IMR-90 (cell line): ENCODE measurements at regions not wholly inside any gene's neighbourhood (a gene's known extent, or its start where the extent isn't known, plus 50 kb on each side); places are given as distances from the start of the nearest gene placed in this dataset.

ENCODE experiments used
- ATAC-seq: fragments of 200-7000 bp; cut with Tn5 transposase; 2 replicates; pipeline ENCODE4 v1.9.1; 2020; ENCODE audit warnings: low read depth, mild to moderate bottlenecking, moderate library complexity
- BruUV-seq: library from RNA; stranded (reverse); fragments of 400-500 nt; replicated peaks from 2 replicates; lab custom pipeline; 2021; lab: Mats Ljungman, UMichigan
- CTCF ChIA-PET: fragments of 300-600 bp; formaldehyde crosslinking; extraction: SDS; loops from one replicate; lab custom pipeline; 2021; ENCODE audit warnings: antibody characterized with exemption; lab: Yijun Ruan, JAX
- POLR2A ChIA-PET: fragments of 300-600 bp; sonication (Branson Sonifier 250); formaldehyde crosslinking; loops from one replicate; lab custom pipeline; 2022; ENCODE audit warnings: antibody characterized with exemption; ENCODE audit not compliant: unreplicated experiment; lab: Charles Lee
- DNase-seq: peaks from one replicate; pipeline ENCODE4 v3.0.0; 2013
- H2AFZ ChIP-seq: replicated peaks from 2 replicates; pipeline ENCODE3; 2013; ENCODE audit warnings: low read length, mild to moderate bottlenecking; ENCODE audit not compliant: poor library complexity
- H2AK5ac ChIP-seq: 2 replicates; pipeline ENCODE4 v1.6.1; 2013; ENCODE audit warnings: low read depth, low read length, inconsistent platforms
- H2AK9ac ChIP-seq: replicated peaks from 2 replicates; pipeline ENCODE3; 2013; ENCODE audit warnings: mild to moderate bottlenecking, low read depth, low read length, moderate library complexity; ENCODE audit not compliant: poor library complexity
- H2BK120ac ChIP-seq: 2 replicates; pipeline ENCODE4 v1.6.1; 2013; ENCODE audit warnings: low read depth, low read length, inconsistent platforms
- H2BK15ac ChIP-seq: 3 replicates; pipeline ENCODE4 v1.6.1; 2013; ENCODE audit warnings: low read depth, low read length, inconsistent platforms
- H2BK20ac ChIP-seq: 2 replicates; pipeline ENCODE4 v1.6.1; 2013; ENCODE audit warnings: low read depth, mild to moderate bottlenecking, inconsistent platforms, low read length, moderate library complexity
- H2BK5ac ChIP-seq: 2 replicates; pipeline ENCODE4 v1.6.1; 2013; ENCODE audit warnings: mild to moderate bottlenecking, low read depth, low read length, inconsistent platforms; ENCODE audit not compliant: poor library complexity, severe bottlenecking
- H3K14ac ChIP-seq: replicated peaks from 2 replicates; pipeline ENCODE4 v1.6.1; 2013; ENCODE audit warnings: low read depth, low read length, inconsistent platforms
- H3K18ac ChIP-seq: 2 replicates; pipeline ENCODE4 v1.6.1; 2013; ENCODE audit warnings: low read depth, low read length, control low read depth
- H3K23ac ChIP-seq: 2 replicates; pipeline ENCODE4 v1.6.1; 2013; ENCODE audit warnings: low read depth, low read length, inconsistent platforms
- H3K27ac ChIP-seq: 2 replicates; pipeline ENCODE4 v1.5.1; 2013; ENCODE audit warnings: mild to moderate bottlenecking, control low read depth, low read length; ENCODE audit not compliant: insufficient read depth
- H3K27me3 ChIP-seq: 2 replicates; pipeline ENCODE4 v1.6.1; 2013; ENCODE audit warnings: low read length; ENCODE audit not compliant: control insufficient read depth, insufficient read depth
- H3K36me3 ChIP-seq: 2 replicates; pipeline ENCODE4 v1.6.1; 2013; ENCODE audit warnings: low read length, mixed read lengths; ENCODE audit not compliant: control insufficient read depth, insufficient read depth
- H3K4ac ChIP-seq: 2 replicates; pipeline ENCODE4 v1.6.1; 2013; ENCODE audit warnings: low read depth, low read length, inconsistent platforms
- H3K4me1 ChIP-seq: 2 replicates; pipeline ENCODE4 v1.6.1; 2013; ENCODE audit warnings: low read length, mixed read lengths; ENCODE audit not compliant: control insufficient read depth, insufficient read depth
- H3K4me2 ChIP-seq: 2 replicates; pipeline ENCODE4 v1.6.1; 2013; ENCODE audit warnings: low read depth, mild to moderate bottlenecking, control low read depth, low read length, moderate library complexity
- H3K4me3 ChIP-seq: 2 replicates; pipeline ENCODE4 v1.5.1; 2013; ENCODE audit warnings: low read depth, mild to moderate bottlenecking, control low read depth, low read length, moderate library complexity; ENCODE audit not compliant: insufficient read depth
- H3K56ac ChIP-seq: 2 replicates; pipeline ENCODE4 v1.6.1; 2013; ENCODE audit warnings: low read length, inconsistent platforms; ENCODE audit not compliant: insufficient read depth; ENCODE audit errors: extremely low read depth
- H3K79me1 ChIP-seq, 2 experiments: 2 replicates each; pipeline ENCODE4 v1.6.1; 2013; ENCODE audit warnings: low read length in 2 of 2, inconsistent platforms in 1 of 2, low read depth in 1 of 2
- H3K9ac ChIP-seq: 2 replicates; pipeline ENCODE4 v1.6.1; 2013; ENCODE audit warnings: low read depth, low read length, control low read depth
- H3K9me1 ChIP-seq: 2 replicates; pipeline ENCODE4 v1.6.1; 2013; ENCODE audit warnings: low read length, inconsistent platforms; ENCODE audit not compliant: insufficient read depth
- H3K9me3 ChIP-seq: 2 replicates; pipeline ENCODE4 v1.6.1; 2013; ENCODE audit warnings: low read length; ENCODE audit not compliant: control insufficient read depth, insufficient read depth
- H4K20me1 ChIP-seq: 2 replicates; pipeline ENCODE4 v1.6.1; 2013; ENCODE audit warnings: low read length, inconsistent platforms; ENCODE audit not compliant: insufficient read depth
- H4K5ac ChIP-seq: 2 replicates; pipeline ENCODE4 v1.6.1; 2013; ENCODE audit warnings: mild to moderate bottlenecking, low read depth, low read length, control low read depth
- H4K8ac ChIP-seq, 2 experiments: 2 replicates each; pipeline ENCODE4 v1.6.1; 2013; ENCODE audit warnings: low read depth in 2 of 2, low read length in 2 of 2, control low read depth in 1 of 2, inconsistent platforms in 1 of 2
- H4K91ac ChIP-seq: 2 replicates; pipeline ENCODE4 v1.6.1; 2013; ENCODE audit warnings: low read depth, low read length, inconsistent platforms; ENCODE audit not compliant: insufficient read depth
- CHD1 ChIP-seq: IDR thresholded peaks from 2 replicates; pipeline ENCODE4 v1.6.1; 2012; ENCODE audit warnings: low read depth, low read length, improper control_type of control experiment
- CTCF ChIP-seq: conservative IDR thresholded peaks from 2 replicates; pipeline ENCODE4 v1.5.1; 2012; ENCODE audit warnings: mild to moderate bottlenecking, low read depth, low read length, improper control_type of control experiment
- FOS ChIP-seq: fragments of 150-350 bp; IDR thresholded peaks from 2 replicates; pipeline ENCODE4 v1.6.1; 2016; ENCODE audit warnings: low read depth, low read length
- MAFK ChIP-seq: IDR thresholded peaks from 2 replicates; pipeline ENCODE4 v1.6.1; 2012; ENCODE audit warnings: low read depth, low read length, improper control_type of control experiment
- POLR2A ChIP-seq: IDR thresholded peaks from 2 replicates; pipeline ENCODE4 v1.6.1; 2012; ENCODE audit warnings: mild to moderate bottlenecking, low read depth, low read length
- RCOR1 ChIP-seq: IDR thresholded peaks from 2 replicates; pipeline ENCODE4 v1.6.1; 2012; ENCODE audit warnings: mild to moderate bottlenecking, low read length, improper control_type of control experiment; ENCODE audit not compliant: insufficient replicate concordance
- RFX5 ChIP-seq: IDR thresholded peaks from 2 replicates; pipeline ENCODE4 v1.8.0; 2012; ENCODE audit warnings: low read depth, mild to moderate bottlenecking, low read length, moderate library complexity
- WGBS, 2 experiments: methylation state at CpG; one replicate each; pipeline versions ENCODE4 v1.1.5 to v1.1.7; 2013; ENCODE audit warnings: missing lambda C conversion rate in 2 of 2; ENCODE audit not compliant: insufficient read length in 1 of 2; ENCODE audit errors: extremely low coverage in 2 of 2; 5-methylcytosine and 5-hydroxymethylcytosine counted together
- dilution Hi-C: fragments of 300-500 bp; cut with HindIII; formaldehyde crosslinking; loops from one replicate; pipeline ENCODE4 v1.14.3; 2018; ENCODE audit warnings: low sequenced_read_pairs; ENCODE audit not compliant: unreplicated experiment
- in situ Hi-C: fragments of 300-500 bp; cut with MboI; formaldehyde crosslinking; loops from 3 replicates; pipeline ENCODE4 v1.14.3; 2019; ENCODE audit warnings: low sequenced_read_pairs, inconsistent platforms, mixed read lengths
- intact Hi-C: fragments of 100-400 bp; cut with micrococcal nuclease; formaldehyde crosslinking; loops from 2 replicates; pipeline ENCODE4 v1.10.0; 2022

GRCh38 chrX:35675151-35675550 lies 123.0 kb upstream of the MAGEB16 start:
- H3K4me1 ChIP-seq = no peaks in the 10 kb centered on the region
- no peak overlapping the region for H3K14ac ChIP-seq
- no TSS peak for BruUV-seq
- no CpG with 5 or more reads among the region's 2 CpGs for WGBS, 2 experiments
- POLR2A ChIA-PET = no interaction called here
- H4K8ac ChIP-seq = no peak overlapping the region
- no peak overlapping the region for H2BK15ac ChIP-seq
- H3K27me3 ChIP-seq = no peaks in the 10 kb centered on the region
- H4K91ac ChIP-seq = no peak overlapping the region
- ATAC-seq (no peak), DNase-seq (no peak)
- H2AFZ ChIP-seq = no peak overlapping the region
- no peaks in the 10 kb centered on the region for H4K20me1 ChIP-seq
- H2AK5ac ChIP-seq = no peak overlapping the region
- no peak overlapping the region for H3K23ac ChIP-seq
- no peak overlapping the region for H4K5ac ChIP-seq
- no peak overlapping the region for H2BK20ac ChIP-seq
- in situ Hi-C loops (no loop called here), dilution Hi-C loops (no loop called here), intact Hi-C loops (no loop called here)
- H3K9ac ChIP-seq = no peak overlapping the region
- no peak overlapping the region for H3K4me2 ChIP-seq
- no peak overlapping the region for H2BK120ac ChIP-seq
- no peak overlapping the region for H2AK9ac ChIP-seq
- H3K27ac ChIP-seq = no peak overlapping the region
- H3K9me3 ChIP-seq = no peaks in the 10 kb centered on the region
- TF ChIP-seq CHD1 = no peak
- TF ChIP-seq CTCF = no peak
- no peak for TF ChIP-seq RCOR1
- no peak for TF ChIP-seq RFX5
- no peak for TF ChIP-seq POLR2A
- TF ChIP-seq MAFK = no peak
- no peak for TF ChIP-seq FOS
- H2BK5ac ChIP-seq = no peak overlapping the region
- CTCF ChIA-PET = no interaction called here
- H3K4ac ChIP-seq = no peak overlapping the region
- H3K36me3 ChIP-seq = no peaks in the 10 kb centered on the region
- no peaks in the 10 kb centered on the region for H3K79me1 ChIP-seq
- no peaks in the 10 kb centered on the region for H3K9me1 ChIP-seq
- no peak overlapping the region for H3K18ac ChIP-seq
- no peak overlapping the region for H3K4me3 ChIP-seq
- no peak overlapping the region for H3K56ac ChIP-seq
